Calu3 (cell line): ENCODE measurements at regions not wholly inside any gene's neighbourhood (a gene's known extent, or its start where the extent isn't known, plus 50 kb on each side); places are given as distances from the start of the nearest gene placed in this dataset.

Experiments used
- BruUV-seq: library from RNA; stranded (reverse); fragments of 400-500 nt; replicated peaks from 2 replicates; lab custom pipeline; 2021; lab: Mats Ljungman, UMichigan
- CTCF ChIA-PET: fragments of 300-600 bp; sonication (Branson Sonifier 250); formaldehyde crosslinking; loops from one replicate; lab custom pipeline; 2022; ENCODE audit warnings: antibody characterized with exemption; lab: Charles Lee
- DNase-seq: peaks from one replicate; pipeline ENCODE4 v3.0.0; 2022
- H3K27ac Mint-ChIP-seq: one replicate; pipeline ENCODE4 v1.8.0; 2022; ENCODE audit warnings: mixed read lengths; ENCODE audit not compliant: unreplicated experiment
- H3K27me3 Mint-ChIP-seq: one replicate; pipeline ENCODE4 v1.8.0; 2022; ENCODE audit warnings: mixed read lengths; ENCODE audit not compliant: unreplicated experiment
- H3K36me3 Mint-ChIP-seq: one replicate; pipeline ENCODE4 v1.8.0; 2022; ENCODE audit warnings: mild to moderate bottlenecking, moderate library complexity, mixed read lengths; ENCODE audit not compliant: insufficient read depth, unreplicated experiment
- H3K4me1 Mint-ChIP-seq: one replicate; pipeline ENCODE4 v1.8.0; 2022; ENCODE audit warnings: mild to moderate bottlenecking, low read depth, mixed read lengths; ENCODE audit not compliant: unreplicated experiment
- H3K4me3 Mint-ChIP-seq: one replicate; pipeline ENCODE4 v1.8.0; 2022; ENCODE audit warnings: mild to moderate bottlenecking, low read depth, moderate library complexity, mixed read lengths; ENCODE audit not compliant: unreplicated experiment
- H3K9me3 Mint-ChIP-seq: one replicate; pipeline ENCODE4 v1.8.0; 2022; ENCODE audit warnings: low read depth, mixed read lengths; ENCODE audit not compliant: unreplicated experiment
- intact Hi-C: fragments of 100-400 bp; cut with micrococcal nuclease; formaldehyde crosslinking; loops from one replicate; pipeline ENCODE4 v1.10.0; 2022; ENCODE audit not compliant: unreplicated experiment
- TF ChIP-seq, protein P1 (sequence below): fragments of 200-600 bp; IDR thresholded peaks from one replicate; pipeline ENCODE4 v1.8.0; 2022; ENCODE audit warnings: antibody characterized with exemption; ENCODE audit not compliant: unreplicated experiment

DNA sequence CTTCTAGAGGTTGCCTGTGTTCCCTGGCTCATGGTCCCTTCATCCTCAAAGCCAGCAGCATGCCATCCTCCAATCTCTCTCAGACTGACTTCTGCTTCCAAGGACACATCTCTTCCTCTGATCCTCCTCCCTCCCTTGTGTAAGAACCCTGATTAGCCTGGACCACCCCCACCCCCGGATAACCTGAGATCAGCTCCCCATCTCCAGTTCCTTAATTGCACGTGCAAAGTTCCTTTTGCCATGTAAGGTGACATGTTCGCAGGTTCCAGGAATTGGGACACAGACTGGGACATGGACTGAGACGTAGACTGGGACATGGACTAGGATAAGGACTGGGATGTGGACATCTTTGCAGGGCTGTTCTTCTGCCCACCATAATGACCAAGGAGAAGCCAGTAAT is 925.3 kb downstream of the TBC1D22A start:
- CTCF ChIA-PET = no interaction called here

DNA sequence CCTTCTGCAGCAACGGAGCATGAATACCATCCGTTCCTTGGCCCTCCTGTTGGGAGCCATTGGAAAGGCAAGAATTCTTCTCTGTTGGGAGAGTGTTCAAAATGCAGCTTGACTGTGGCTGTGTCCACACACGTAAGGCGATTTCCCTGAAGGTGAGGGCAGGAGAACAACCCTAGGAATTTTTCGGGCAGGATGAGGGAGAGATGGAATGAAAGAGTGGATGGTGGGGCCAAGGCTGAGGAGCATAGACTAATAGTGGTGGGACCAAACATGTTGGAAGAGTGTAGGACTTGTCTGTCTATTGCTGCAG is 924.9 kb downstream of the TBC1D22A start:
- intact Hi-C loops = no loop called here
- no peak for DNase-seq
- no TSS peak for BruUV-seq
- H3K9me3 Mint-ChIP-seq = peaks cover 22% of the 10 kb centered on the region
- H3K4me3 Mint-ChIP-seq = no peak overlapping the region
- H3K36me3 Mint-ChIP-seq = no peaks in the 10 kb centered on the region
- H3K27me3 Mint-ChIP-seq = no peaks in the 10 kb centered on the region
- CTCF ChIA-PET = no interaction called here
- no peak overlapping the region for H3K27ac Mint-ChIP-seq
- H3K4me1 Mint-ChIP-seq = no peaks in the 10 kb centered on the region
- TF ChIP-seq, protein P1, sequence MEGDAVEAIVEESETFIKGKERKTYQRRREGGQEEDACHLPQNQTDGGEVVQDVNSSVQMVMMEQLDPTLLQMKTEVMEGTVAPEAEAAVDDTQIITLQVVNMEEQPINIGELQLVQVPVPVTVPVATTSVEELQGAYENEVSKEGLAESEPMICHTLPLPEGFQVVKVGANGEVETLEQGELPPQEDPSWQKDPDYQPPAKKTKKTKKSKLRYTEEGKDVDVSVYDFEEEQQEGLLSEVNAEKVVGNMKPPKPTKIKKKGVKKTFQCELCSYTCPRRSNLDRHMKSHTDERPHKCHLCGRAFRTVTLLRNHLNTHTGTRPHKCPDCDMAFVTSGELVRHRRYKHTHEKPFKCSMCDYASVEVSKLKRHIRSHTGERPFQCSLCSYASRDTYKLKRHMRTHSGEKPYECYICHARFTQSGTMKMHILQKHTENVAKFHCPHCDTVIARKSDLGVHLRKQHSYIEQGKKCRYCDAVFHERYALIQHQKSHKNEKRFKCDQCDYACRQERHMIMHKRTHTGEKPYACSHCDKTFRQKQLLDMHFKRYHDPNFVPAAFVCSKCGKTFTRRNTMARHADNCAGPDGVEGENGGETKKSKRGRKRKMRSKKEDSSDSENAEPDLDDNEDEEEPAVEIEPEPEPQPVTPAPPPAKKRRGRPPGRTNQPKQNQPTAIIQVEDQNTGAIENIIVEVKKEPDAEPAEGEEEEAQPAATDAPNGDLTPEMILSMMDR = no peak

More for the DNA sequence above, 925.3 kb downstream of the TBC1D22A start:
- DNase-seq = no peak
- intact Hi-C loops = no loop called here
- Mint-ChIP-seq H3K9me3 (peaks cover 22% of the 10 kb centered on the region), H3K4me3 (no peak overlapping the region), H3K4me1 (no peaks in the 10 kb centered on the region), H3K36me3 (no peaks in the 10 kb centered on the region), H3K27me3 (no peaks in the 10 kb centered on the region), H3K27ac (no peak overlapping the region)
- no TSS peak for BruUV-seq
- TF ChIP-seq, protein P1 = no peak

DNA sequence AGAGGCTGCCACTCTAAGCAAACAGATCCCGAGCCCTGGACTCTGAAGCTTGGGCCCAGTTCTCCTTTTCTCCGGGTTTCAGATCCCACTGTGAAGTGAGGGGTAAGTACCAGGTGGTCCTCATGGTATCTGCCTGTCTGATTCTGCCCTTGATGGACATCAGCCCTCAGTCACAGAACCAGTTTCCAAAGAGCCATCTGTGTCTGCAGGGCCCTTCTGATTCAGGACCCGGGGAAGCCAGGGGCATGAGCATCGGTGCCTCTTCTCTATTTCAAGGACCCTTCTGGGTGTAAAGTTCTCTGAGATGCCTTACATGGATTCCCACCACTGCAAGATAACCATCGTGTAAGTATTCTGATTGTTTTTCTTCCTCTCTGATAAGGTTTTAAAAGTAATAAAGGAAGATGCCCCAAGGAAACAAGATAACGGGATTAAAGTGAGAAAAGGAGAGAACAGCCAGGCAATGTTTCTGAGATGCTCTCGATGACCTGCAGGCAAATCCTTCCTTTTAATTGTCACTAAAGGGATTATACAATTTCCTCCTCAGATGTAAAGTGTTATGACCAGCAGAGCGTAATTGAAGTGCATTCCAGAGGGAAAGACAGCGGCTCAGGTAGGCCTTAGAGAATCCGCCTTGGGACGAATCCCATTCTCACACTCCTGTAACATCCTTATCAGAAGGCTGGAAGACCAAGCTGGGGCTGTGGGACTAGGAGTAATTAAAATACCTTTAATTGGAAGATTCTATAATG is 924.3 kb downstream of the TBC1D22A start:
- Mint-ChIP-seq H3K4me1 (no peaks in the 10 kb centered on the region), H3K27ac (no peak overlapping the region), H3K27me3 (no peaks in the 10 kb centered on the region), H3K4me3 (no peak overlapping the region), H3K36me3 (no peaks in the 10 kb centered on the region), H3K9me3 (peaks cover 22% of the 10 kb centered on the region)
- no TSS peak for BruUV-seq
- CTCF ChIA-PET = no interaction called here
- DNase-seq = no peak
- intact Hi-C loops = no loop called here
- TF ChIP-seq, protein P1 = no peak

DNA sequence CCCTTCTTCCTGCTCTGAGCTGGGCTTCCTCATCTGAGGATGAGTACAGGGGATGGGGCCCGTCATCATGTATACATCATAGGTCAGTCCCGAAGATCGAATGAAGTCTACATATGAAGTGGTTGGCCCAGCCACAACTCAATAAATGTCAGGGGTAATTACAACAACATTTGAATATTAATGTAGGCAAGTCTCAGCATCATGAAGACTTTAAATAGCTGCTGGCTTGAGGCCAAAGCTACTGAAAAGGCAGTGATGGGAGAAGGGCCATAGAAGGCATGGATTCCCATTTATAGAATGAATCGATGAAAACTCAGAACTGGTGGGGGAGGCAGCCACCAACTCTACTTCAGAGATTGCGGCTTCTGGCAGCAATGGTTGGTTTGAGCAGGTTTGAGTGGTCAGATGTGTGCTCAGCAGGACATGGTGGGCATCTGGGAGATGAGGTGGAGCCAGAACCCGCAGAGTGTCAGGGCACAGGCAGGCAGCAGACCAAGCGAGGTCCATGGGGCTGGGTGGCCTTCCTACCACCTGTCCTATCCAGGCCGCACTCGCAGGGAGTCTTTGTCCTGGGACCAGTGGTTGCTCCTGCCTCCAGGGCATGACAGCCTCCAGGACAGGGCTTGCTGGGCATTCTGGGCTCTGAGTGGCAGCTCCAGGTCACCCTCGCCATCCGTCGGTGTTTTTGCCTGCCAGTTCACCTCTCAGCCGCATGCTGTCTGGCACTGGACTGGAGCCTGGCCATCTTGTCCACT is 919.1 kb downstream of the TBC1D22A start:
- Mint-ChIP-seq H3K4me1 (no peaks in the 10 kb centered on the region), H3K27ac (no peak overlapping the region), H3K4me3 (no peak overlapping the region), H3K9me3 (peaks cover 22% of the 10 kb centered on the region), H3K36me3 (no peaks in the 10 kb centered on the region), H3K27me3 (no peaks in the 10 kb centered on the region)
- TF ChIP-seq, protein P1 = no peak
- no peak for DNase-seq
- CTCF ChIA-PET = no interaction called here
- intact Hi-C loops = no loop called here
- no TSS peak for BruUV-seq
